ENCODE measurements at regions not wholly inside any gene's neighbourhood (a gene's known extent, or its start where the extent isn't known, plus 50 kb on each side); places are given as distances from the start of the nearest gene placed in this dataset.

DNA sequence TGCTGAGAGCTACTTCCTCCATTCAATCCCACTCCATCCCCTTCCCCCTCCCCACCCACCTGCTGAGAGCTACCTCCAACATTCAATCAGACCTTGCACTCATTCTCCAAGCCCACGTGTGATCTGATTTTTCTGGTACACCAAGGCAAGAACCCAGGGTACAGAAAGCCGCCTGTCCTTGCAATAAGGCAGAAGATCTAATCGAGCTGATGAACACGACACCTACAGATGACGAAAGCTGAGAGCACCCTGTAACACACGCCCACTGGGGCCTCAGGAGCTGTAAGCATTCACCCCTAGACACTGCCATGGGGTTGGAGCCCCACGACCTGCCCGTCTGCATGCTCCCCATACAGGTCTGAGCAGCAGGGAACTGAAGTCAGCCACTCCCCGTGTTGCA is 58.3 kb downstream of the TRIML1 start:
- intact Hi-C loops (cut with DNase I) = no loop called here
- peak in 12 of 42 donors; percentile 14 to 60 (median 40) for DNase-seq

DNA sequence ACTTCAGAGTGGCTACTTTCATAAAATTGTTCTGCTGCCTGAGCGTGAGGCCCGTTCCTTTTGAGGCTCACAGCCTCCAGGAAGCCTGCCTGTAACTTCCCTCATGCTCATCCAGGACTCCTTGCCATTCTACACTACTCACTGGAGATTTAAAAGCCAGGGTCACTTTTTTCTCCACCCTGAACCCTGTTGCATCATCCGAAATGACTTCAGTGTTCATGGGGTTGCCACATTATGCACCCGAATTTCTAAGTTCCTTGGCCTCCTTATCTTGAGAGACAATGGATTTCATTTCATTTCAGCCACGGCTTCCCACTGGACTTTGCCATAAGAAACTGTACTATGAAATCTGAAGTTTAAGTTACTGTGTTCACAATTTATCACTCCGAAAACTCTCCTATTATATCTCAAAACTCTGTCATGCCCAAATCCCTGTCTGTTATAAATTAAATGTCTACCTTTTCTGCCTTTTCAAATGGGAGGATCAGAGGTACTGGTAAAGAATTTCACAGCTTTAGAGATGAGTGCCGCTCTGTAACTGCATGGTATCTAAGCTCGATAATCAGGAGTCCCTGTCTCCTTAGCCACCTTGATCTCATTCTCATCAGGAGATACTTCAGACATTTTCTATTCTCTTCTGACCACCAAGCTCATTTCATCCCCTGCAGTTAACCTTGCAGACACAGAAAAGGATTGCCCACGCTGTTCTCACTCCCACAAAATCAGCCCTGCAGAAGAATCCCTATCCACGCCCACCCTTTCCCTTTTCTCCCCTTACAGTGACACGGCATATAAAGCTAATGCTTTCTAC is 59.9 kb downstream of the TRIML1 start:
- intact Hi-C loops (cut with DNase I) = no loop called here
- peak in 24 of 42 donors; percentile 11 to 76 (median 38) for DNase-seq

DNA sequence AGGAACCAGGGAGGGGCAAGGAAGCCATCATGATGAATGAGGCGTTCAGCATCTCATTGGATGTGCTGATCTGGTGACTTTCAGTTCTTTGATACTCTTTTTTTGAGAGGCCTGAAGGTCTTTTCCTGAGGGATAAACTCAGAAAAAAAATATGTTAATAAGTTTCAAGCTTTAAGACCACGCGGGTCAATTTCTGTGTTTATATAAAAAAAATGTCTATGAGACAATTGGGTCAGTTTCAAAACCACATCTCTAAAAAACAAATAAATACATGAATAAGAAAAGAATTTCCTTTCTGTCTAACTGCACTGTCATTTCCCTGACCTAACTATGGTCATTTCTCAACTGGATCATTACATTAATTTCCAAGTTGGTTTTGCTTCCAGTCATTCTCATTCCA is 62.6 kb downstream of the TRIML1 start:
- no peak for DNase-seq
- intact Hi-C loops (cut with DNase I) = no loop called here

DNA sequence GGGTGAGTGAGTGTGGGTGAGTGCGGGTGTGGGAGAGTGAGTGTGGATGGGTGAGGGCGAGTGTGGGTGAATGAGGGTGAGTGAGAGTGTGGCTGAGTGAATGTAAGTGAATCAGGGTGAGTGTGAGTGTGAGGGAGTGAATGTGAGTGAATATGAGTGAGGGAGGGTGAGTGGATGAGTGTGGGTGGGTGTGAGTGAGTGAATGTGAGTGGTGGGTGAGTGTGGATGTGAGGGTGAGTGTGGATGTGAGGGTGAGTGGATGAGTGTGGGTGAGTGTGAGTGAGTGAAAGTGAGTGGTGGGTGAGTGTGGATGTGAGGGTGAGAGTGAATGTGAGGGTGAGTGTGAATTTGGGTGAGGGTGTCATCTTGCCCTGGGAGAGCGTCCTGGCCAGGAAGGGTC is 67.5 kb downstream of the TRIML1 start:
- intact Hi-C loops (cut with DNase I) = no loop called here

DNA sequence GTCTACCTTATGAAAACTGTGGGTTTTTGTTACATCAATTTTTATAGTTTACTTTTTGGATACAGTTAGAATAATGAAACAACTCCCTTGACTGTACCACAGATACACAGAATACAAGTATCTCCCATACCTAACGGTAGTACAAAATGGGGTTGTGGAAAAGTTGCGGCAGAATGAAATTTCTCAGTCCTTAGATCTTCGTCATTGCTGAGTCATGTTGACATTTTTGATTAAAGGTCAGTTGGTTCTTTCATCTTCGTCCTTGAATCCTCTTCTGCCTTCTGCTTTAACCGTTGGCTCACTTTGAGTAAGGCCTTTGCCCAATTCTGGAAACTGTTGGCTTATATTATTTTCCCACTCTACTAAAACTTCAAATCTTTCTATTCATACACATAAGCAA is 75.6 kb downstream of the TRIML1 start:
- intact Hi-C loops (cut with DNase I) = no loop called here
- no peak for DNase-seq

More for the DNA sequence above, 67.5 kb downstream of the TRIML1 start:
- DNase-seq = no peak

DNA sequence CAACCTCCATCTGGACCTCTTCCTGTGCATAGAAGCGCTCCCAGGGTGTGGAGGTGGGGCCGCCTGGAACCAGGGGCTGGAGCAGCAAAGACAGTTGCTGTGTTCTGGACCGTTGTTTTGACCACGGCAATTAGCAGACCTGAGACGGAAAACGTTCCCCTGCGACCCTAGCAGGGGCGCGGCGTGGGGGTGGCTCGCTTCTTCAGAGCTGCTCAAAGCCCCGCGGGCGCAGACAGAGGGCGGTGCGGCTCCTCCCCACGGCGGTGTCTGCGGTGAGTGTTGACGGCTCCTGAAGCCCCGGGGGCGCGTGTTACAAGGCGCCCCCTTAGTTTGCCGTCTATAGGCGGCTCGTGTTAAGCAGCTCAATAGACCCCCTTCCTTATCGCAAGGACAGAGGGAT is 79.2 kb downstream of the TRIML1 start:
- intact Hi-C loops (cut with DNase I) = no loop called here
- DNase-seq = no peak

DNA sequence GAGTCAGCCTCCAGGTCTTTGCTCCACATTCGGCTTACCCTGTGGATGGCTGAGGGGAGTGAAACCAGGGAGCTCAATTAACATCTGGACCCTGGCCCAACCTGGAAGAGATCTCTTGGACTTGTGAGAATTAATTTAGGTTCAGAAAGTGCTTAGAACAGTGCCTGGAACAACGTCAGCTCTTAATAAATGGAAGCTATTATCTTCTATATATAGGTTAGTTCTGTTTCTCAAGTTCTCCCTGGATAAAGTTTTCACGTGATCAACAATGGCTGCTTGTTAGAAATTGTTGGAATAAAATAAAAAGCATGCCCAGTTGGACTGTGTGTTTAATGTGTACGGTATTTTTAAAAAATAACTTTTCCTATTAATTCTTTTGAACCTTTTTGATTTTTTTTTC is 80.8 kb downstream of the TRIML1 start:
- no peak for DNase-seq
- intact Hi-C loops (cut with DNase I) = no loop called here

DNA sequence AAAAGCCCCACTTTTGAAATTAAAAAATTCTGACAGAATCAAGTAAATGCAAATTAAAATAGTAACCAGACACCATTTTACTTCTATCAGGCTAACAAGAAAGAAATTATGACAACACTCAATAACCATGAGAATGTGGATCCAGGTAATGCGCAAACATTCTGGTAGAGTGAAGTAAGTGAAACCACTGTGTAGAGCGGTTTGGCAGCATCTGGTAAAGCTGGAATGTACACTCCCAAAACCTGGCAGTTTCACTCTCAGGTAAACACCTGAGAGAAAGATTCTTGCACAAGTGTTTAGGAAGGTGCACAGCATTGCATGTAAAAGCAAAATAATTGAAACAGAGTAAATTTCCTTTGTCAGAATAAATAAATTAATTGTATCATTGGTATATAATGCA is 81.8 kb downstream of the TRIML1 start:
- no peak for DNase-seq
- intact Hi-C loops (cut with DNase I) = no loop called here

DNA sequence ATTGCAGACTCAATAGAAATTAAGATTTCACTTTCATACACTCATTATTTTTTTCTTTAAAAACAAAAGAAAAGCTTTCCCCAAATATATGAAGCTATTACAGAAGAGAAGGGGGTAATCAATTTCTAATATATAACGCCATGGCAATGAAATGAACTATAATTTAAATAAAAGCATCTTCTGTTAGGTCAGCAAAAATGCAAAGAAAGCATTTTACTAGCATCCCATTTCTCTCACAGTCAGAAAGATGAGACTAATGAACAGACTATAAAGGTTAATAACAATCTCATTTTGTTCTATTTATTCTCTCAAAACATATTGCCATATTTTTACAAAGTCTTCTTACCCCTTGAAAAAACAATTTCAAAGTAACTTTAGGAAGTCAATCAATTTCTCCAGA is 89.0 kb downstream of the TRIML1 start:
- no peak for DNase-seq
- intact Hi-C loops (cut with DNase I) = no loop called here

DNA sequence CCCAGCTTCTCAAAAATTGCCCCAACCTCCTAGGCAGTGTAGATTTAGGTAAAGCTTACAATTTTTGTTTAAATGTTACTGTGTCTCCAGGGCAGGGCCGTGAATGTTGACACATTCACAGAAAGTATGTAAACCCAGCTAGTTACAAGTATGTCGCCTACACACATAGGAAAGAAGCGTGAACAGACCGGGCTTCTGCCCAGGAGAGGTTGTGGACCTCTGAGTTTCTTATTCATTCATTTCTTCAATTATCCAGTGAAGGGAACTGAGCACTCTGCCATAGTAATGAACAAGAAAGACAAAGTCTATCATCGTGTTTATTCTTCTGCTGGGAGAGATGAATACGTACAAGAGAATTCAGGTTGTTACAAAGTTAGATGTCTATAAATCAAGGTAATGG is 93.2 kb downstream of the TRIML1 start:
- intact Hi-C loops (cut with DNase I) = no loop called here
- no peak for DNase-seq

DNA sequence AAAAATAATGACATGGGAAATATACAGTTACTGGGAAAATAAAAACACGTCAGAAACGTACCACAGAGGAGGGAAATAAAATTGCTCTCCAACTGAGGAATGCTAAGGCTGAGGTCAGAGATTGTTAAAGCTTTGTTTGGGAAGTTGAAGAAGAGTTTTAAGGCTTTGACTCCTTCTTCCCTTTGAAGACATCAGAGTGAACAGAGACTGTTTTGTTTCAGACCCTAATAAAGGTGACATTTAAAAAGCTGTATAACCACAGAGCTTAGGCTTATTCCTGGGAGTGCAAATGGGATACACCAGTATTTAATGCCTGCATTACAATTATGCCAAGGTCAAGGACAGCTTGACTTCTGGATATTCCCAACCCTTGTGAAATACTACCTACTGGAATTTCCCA is 102.8 kb downstream of the TRIML1 start:
- intact Hi-C loops (cut with DNase I) = no loop called here
- DNase-seq = no peak

DNA sequence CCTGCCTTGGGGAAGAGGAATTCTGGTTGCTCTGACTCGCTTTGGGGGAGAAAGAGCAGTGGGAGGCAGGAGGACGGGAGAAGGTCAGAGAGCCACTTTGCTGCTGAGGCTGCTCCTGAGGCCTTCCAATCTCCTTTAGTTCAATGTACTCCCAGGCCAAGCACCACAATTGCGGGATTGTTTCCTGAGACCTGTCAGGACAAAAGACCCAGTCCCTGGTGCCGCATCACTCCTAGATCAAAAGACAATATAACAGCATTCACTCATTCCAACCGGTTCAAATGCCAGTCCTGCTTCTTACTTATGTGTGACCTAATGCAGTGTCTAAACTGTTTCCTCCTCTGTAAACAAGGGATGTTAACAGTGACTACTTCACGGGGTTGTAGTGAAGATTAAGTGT is 106.4 kb downstream of the TRIML1 start:
- no peak for DNase-seq
- intact Hi-C loops (cut with DNase I) = no loop called here

DNA sequence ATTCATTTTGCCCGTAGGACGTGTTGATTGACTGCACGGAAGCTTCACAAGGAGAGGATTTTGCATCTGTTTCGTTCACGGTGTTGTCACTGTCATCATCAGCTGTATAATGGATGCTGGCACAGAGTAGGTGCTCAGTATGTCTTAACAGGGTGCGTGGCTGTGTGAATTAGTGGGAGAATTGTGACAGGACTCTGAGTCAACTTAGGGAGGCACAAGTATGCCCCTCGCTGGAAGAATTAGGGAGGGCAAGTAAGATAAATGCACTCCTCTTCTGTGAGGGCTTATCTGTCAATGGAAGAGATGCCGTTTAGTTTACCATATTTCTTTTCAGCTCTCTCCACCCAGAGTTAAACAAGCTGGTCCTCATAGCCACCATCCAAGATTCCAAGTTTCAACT is 107.2 kb downstream of the TRIML1 start:
- DNase-seq = peak in 15 of 42 donors; percentile 9 to 56 (median 28)

DNA sequence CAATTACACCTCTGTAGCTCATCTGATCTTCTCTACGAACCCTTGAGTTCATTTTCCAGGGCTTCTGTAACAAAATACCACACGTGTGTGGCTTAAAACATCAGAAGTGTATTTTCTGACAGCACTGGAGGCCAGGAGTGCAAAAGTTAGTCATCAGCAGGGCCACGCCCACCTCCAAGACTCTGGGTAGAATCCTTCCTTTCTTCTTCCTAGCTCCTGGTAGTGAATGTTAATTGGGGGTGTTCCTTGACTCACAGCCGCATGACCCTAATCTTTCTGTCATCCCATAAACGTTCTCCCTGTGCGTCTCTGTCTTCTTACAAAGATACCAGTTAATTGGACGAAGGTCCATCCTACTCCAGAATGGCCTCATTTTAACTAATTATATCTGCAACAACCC is 115.0 kb downstream of the TRIML1 start:
- DNase-seq = peak in 16 of 42 donors; percentile 5 to 63 (median 32)
- intact Hi-C loops (cut with DNase I) = no loop called here

More for the DNA sequence above, 107.2 kb downstream of the TRIML1 start:
- intact Hi-C loops (cut with DNase I) = no loop called here

DNA sequence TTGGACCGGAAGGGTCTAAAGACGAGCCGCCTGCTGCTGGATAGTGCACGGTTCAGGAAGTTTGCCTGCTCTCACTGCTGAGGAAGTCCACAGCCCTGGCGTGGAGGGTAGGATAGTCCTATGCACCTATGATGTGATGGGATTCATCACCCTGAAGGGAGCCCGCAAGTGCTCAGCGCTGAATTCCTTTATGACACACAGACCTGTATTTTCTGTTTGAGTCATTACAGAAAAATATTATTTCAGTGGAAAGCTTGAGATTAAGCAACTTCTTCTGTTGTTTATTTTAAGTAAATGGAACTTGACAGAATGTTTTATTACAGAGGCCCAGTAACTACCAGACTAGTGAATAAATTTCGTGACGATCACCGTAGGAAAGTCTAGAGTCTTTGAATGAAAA is 123.2 kb downstream of the TRIML1 start:
- intact Hi-C loops (cut with DNase I) = no loop called here
- DNase-seq = no peak

DNA sequence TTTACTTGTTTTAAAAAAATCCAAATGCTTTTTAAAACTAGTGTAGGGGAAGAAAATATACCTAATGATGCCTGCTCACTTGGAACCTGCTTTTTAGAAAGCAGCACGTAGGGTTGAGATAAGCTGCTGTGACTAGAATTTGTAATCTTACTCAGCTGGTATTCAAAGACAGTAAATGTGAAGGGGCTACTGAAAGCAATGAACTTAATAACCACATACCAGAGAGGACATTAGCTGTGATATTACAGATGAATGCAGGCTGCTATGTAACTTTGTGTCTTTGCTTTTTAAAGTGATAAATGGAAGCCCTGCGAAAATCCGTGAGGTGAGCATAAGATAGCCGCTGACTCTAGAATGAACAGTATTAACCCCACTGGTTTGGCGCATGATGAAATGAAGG is 124.1 kb downstream of the TRIML1 start:
- no peak for DNase-seq
- intact Hi-C loops (cut with DNase I) = no loop called here

DNA sequence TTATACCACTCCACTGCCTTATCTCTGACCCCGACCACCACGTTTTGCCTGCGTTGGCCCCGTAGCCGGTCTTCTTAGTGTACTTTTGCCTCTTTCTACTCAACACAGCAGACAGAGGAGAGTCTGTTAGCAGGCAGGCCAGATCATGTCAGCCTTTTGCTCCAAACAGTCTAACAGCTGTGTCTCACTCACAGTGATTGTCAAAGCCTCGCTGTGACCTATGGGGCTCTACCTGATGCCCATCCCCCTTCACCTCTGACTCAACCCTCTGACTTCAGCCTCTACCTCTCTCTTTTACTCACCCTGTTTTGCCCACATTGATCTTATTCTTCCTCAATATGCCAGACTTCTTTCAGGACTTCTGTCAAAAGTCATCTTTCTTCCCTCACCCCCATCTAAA is 127.1 kb downstream of the TRIML1 start:
- DNase-seq = no peak
- intact Hi-C loops (cut with DNase I) = no loop called here

DNA sequence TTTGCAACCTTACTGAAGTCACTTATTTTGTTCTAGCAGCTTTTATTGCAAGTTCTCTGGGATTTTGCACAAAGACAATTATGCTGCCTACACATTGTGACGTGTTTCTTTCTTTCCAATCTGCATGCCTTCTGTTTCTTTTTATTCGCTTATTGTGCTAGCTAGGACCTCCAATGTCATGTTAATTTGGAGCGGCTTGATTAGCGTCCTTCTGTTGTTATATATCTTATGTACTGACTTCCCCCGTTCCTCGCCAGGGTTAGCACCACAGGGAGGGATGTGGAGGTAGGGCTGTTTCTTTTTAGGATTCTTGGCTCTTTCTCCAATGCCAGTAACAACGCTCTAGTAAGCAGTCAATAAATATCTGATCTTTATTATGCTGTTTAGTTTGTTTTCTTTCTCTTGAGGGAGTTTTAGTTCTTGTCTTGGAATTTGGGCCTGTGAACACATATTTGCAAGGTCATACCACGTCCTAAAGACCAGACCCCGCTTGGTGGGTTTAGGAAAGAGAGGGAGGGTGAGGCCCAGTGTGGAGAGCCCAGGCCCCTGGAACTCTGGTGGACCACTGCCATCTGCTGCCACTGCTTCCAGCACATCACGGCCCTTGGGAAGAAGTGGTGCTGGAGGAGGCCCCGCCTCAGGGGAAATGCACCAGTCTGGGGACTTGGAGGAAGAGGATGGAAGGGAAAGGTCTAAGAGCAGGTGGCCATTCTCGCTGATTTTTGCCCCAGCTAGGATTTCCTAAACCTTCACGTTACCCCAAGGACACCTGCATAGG is 129.1 kb downstream of the TRIML1 start:
- no peak for DNase-seq
- intact Hi-C loops (cut with DNase I) = no loop called here

DNA sequence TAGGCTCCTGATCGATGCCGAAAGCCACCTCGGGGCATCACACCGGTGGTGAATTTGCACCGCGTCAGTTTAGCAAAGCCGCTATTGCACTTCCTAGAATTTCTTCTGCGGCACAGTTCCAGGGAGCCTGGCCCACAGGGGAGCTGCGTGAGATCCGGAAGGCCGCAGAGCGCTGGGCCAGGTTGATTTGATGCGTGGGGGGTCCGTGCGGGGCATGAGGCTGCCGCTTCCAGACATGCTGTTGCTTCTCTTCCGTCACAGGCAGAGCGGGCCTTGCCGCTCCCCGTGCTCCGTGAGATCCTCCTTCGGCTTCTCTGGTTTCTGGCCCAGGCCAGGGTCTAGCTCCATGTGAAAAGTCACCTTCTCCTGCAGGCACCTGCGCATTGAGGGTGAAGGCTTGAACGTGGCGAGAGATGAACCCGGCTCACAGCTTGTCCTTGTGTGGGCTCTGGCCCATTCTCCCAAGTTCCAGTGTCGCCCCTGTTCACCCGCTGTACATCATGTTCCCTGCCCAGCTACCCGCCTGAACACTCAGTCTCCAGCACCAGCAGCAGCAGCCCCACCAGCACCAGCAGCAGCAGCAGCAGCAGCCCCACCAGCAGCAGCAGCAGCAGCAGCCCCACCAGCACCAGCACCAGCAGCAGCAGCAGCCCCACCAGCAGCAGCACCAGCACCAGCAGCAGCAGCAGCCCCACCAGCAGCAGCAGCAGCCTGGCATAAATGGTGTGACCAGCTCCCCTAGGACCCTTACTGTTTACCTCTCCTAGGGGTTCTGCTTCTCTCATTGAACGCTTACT is 131.2 kb downstream of the TRIML1 start:
- intact Hi-C loops (cut with DNase I) = no loop called here
- no peak for DNase-seq

DNA sequence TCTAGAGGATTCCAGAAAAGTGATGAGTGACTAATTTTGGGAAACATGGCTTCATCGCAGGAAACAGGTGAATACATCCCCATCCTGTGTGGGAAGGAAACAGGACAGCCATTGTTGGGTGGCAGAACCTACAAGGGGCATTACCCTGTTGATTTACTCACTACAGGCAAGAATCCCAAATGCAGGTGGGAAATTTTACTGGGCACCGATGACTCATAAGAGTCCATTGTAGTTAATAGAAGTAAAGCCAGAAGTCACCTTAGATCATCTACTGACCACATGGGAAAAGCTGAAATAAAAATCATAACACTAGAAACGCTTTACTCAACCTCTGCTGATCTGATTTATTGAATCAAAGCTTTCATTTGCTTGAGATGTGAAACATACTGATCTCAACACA is 136.4 kb downstream of the TRIML1 start:
- DNase-seq = no peak
- intact Hi-C loops (cut with DNase I) = no loop called here

Measured in head of caudate nucleus (tissue), 42 donors.